H1 (cell line): ENCODE measurements at regions not wholly inside any gene's neighbourhood (a gene's known extent, or its start where the extent isn't known, plus 50 kb on each side); places are given as distances from the start of the nearest gene placed in this dataset.

Experiments used
- CTCF ChIA-PET: fragments of 300-600 bp; sonication (Branson Sonifier 250); formaldehyde crosslinking; loops from one replicate; lab custom pipeline; 2021; ENCODE audit not compliant: partially characterized antibody; lab: Charles Lee
- POLR2A ChIA-PET: fragments of 300-600 bp; sonication (Branson Sonifier 250); formaldehyde crosslinking; loops from one replicate; lab custom pipeline; 2021; ENCODE audit warnings: inconsistent platforms; ENCODE audit not compliant: partially characterized antibody; lab: Charles Lee
- DNase-seq, 2 experiments: peaks; one replicate each; pipeline versions ENCODE4 v3.0.0 to v3.0.0-alpha.2; 2010 to 2022; ENCODE audit warnings: low spot score in 2 of 2, low read depth in 1 of 2, mixed read lengths in 1 of 2
- FAIRE-seq: peaks from 2 replicates; lab custom pipeline; 2011; peaks lifted over from hg19 to GRCh38; lab: Jason Lieb, UNC
- H2AFZ ChIP-seq: 2 replicates; pipeline ENCODE4 v1.8.1; 2012; ENCODE audit warnings: low read length, inconsistent platforms
- H2AK5ac ChIP-seq: 2 replicates; pipeline ENCODE4 v1.6.1; 2013; ENCODE audit warnings: low read depth, low read length
- H2BK120ac ChIP-seq: replicated peaks from 2 replicates; pipeline ENCODE3; 2013; ENCODE audit warnings: low read depth, low read length, inconsistent platforms
- H2BK12ac ChIP-seq: 2 replicates; pipeline ENCODE4 v1.6.1; 2013; ENCODE audit warnings: low read depth, low read length
- H2BK15ac ChIP-seq: 2 replicates; pipeline ENCODE4 v1.6.1; 2013; ENCODE audit warnings: low read length
- H2BK20ac ChIP-seq: 2 replicates; pipeline ENCODE4 v1.6.1; 2013; ENCODE audit warnings: low read length
- H2BK5ac ChIP-seq: 2 replicates; pipeline ENCODE4 v1.6.1; 2013; ENCODE audit warnings: low read depth, low read length
- H3K14ac ChIP-seq: 2 replicates; pipeline ENCODE4 v1.6.1; 2013; ENCODE audit warnings: inconsistent platforms; ENCODE audit not compliant: insufficient read length
- H3K18ac ChIP-seq: 2 replicates; pipeline ENCODE4 v1.6.1; 2013; ENCODE audit warnings: low read length; ENCODE audit errors: extremely low read depth
- H3K23ac ChIP-seq: 2 replicates; pipeline ENCODE4 v1.6.1; 2013; ENCODE audit warnings: inconsistent platforms; ENCODE audit not compliant: insufficient read length
- H3K23me2 ChIP-seq: 2 replicates; pipeline ENCODE4 v1.6.1; 2013; ENCODE audit warnings: low read depth, low read length
- H3K27ac ChIP-seq: 2 replicates; pipeline ENCODE4 v1.6.1; 2011; ENCODE audit warnings: low read depth, low read length, inconsistent platforms
- H3K27me3 ChIP-seq, 4 experiments: replicated peaks in 1 of 4; 1 replicate in 1 of 4; 2 replicates in 3 of 4; pipeline versions ENCODE4 v1.6.1 to v1.8.1; 2011 to 2013; ENCODE audit warnings: low read length in 3 of 4, mild to moderate bottlenecking in 3 of 4, inconsistent platforms in 2 of 4, mixed read lengths in 2 of 4, moderate library complexity in 1 of 4; ENCODE audit not compliant: control insufficient read depth in 3 of 4, insufficient read depth in 3 of 4; ENCODE audit errors: extremely low read depth in 1 of 4
- H3K36me3 ChIP-seq, 4 experiments: 2 replicates each; pipeline versions ENCODE4 v1.6.1 to v1.8.1; 2011 to 2013; ENCODE audit warnings: mild to moderate bottlenecking in 4 of 4, low read length in 3 of 4, moderate library complexity in 2 of 4, control low read depth in 1 of 4, inconsistent platforms in 1 of 4; ENCODE audit not compliant: insufficient read depth in 4 of 4, control insufficient read depth in 2 of 4
- H3K4ac ChIP-seq: replicated peaks from 2 replicates; pipeline ENCODE3; 2013; ENCODE audit warnings: low read length, low read depth, mixed read lengths, inconsistent platforms; ENCODE audit not compliant: insufficient read length
- H3K4me1 ChIP-seq, 4 experiments: replicated peaks in 1 of 4; 1 replicate in 1 of 4; 2 replicates in 3 of 4; pipeline versions ENCODE4 v1.6.1 to v1.8.1; 2011 to 2013; ENCODE audit warnings: low read length in 3 of 4, inconsistent platforms in 2 of 4, mixed read lengths in 1 of 4; ENCODE audit not compliant: insufficient read depth in 4 of 4, control insufficient read depth in 3 of 4
- H3K4me2 ChIP-seq, 2 experiments: 2 replicates each; pipeline versions ENCODE4 v1.6.1 to v1.8.1; 2011 to 2013; ENCODE audit warnings: low read depth in 2 of 2, low read length in 2 of 2, control low read depth in 1 of 2, inconsistent platforms in 1 of 2, mild to moderate bottlenecking in 1 of 2; ENCODE audit not compliant: insufficient read depth in 1 of 2
- H3K4me3 ChIP-seq, 4 experiments: fragments of 200-600, 300-600 bp in 1 of 4; sonication (generic), shearing (Covaris generic), sonication (Bioruptor Twin) in 1 of 4; 2 replicates each; pipeline versions ENCODE4 v1.5.1 to v1.8.1; 2011 to 2016; ENCODE audit warnings: low read length in 4 of 4, low read depth in 3 of 4, control low read depth in 2 of 4, inconsistent platforms in 2 of 4, mild to moderate bottlenecking in 2 of 4, mixed read lengths in 1 of 4, moderate library complexity in 1 of 4; ENCODE audit not compliant: insufficient read depth in 2 of 4; ENCODE audit errors: extremely low read depth in 1 of 4
- H3K56ac ChIP-seq: replicated peaks from 2 replicates; pipeline ENCODE3; 2013; ENCODE audit warnings: low read depth, mild to moderate bottlenecking, mixed read lengths, low read length, inconsistent platforms; ENCODE audit not compliant: insufficient read length
- H3K79me1 ChIP-seq: 2 replicates; pipeline ENCODE4 v1.6.1; 2013; ENCODE audit warnings: low read depth, low read length, control low read depth
- H3K79me2 ChIP-seq, 2 experiments: 2 replicates each; pipeline versions ENCODE4 v1.6.1 to v1.8.1; 2012 to 2013; ENCODE audit warnings: low read length in 2 of 2, mild to moderate bottlenecking in 2 of 2, inconsistent platforms in 1 of 2; ENCODE audit not compliant: insufficient read depth in 2 of 2, control insufficient read depth in 1 of 2
- H3K9ac ChIP-seq, 4 experiments: replicated peaks in 1 of 4; 1 replicate in 1 of 4; 2 replicates in 3 of 4; pipeline versions ENCODE4 v1.6.1 to v1.8.1; 2011 to 2013; ENCODE audit warnings: low read depth in 3 of 4, low read length in 3 of 4, control low read depth in 2 of 4, mild to moderate bottlenecking in 2 of 4, moderate library complexity in 2 of 4, inconsistent platforms in 1 of 4; ENCODE audit errors: extremely low read depth in 1 of 4
- H3K9me3 ChIP-seq, 2 experiments: 2 replicates each; pipeline versions ENCODE4 v1.6.1 to v1.8.1; 2012 to 2013; ENCODE audit warnings: mild to moderate bottlenecking in 2 of 2, moderate library complexity in 2 of 2, control low read depth in 1 of 2, inconsistent platforms in 1 of 2, low read depth in 1 of 2, low read length in 1 of 2, mixed read lengths in 1 of 2; ENCODE audit not compliant: insufficient read depth in 2 of 2
- H4K20me1 ChIP-seq, 2 experiments: replicated peaks in 1 of 2; 2 replicates each; pipeline versions ENCODE3 to v1.8.1; 2011 to 2013; ENCODE audit warnings: inconsistent platforms in 2 of 2, low read length in 2 of 2, mild to moderate bottlenecking in 1 of 2; ENCODE audit not compliant: insufficient read depth in 2 of 2, control insufficient read depth in 1 of 2
- H4K5ac ChIP-seq: 2 replicates; pipeline ENCODE4 v1.6.1; 2013; ENCODE audit warnings: low read length, low read depth, mixed read lengths, inconsistent platforms; ENCODE audit not compliant: insufficient read length
- H4K8ac ChIP-seq: 2 replicates; pipeline ENCODE4 v1.8.0; 2013; ENCODE audit warnings: mild to moderate bottlenecking, moderate library complexity, low read length, inconsistent platforms; ENCODE audit not compliant: insufficient read depth; ENCODE audit errors: extremely low read depth
- H4K91ac ChIP-seq: replicated peaks from 2 replicates; pipeline ENCODE3; 2013; ENCODE audit warnings: low read length, mixed read lengths, inconsistent platforms; ENCODE audit not compliant: insufficient read length
- CHD1 ChIP-seq: IDR thresholded peaks from 2 replicates; pipeline ENCODE4 v1.6.1; 2012; ENCODE audit warnings: low read depth, low read length, improper control_type of control experiment
- RXRA ChIP-seq: IDR thresholded peaks from 2 replicates; pipeline ENCODE4 v1.6.1; 2011; ENCODE audit warnings: low read depth, mild to moderate bottlenecking, low read length, moderate library complexity; ENCODE audit not compliant: insufficient read depth
- SIX5 ChIP-seq: IDR thresholded peaks from 2 replicates; pipeline ENCODE4 v1.6.1; 2011; ENCODE audit warnings: mild to moderate bottlenecking, low read depth, low read length
- WGBS, 2 experiments: shearing (Covaris generic) in 1 of 2; methylation state at CpG; one replicate each; pipeline versions ENCODE4 v1.1.6 to v1.1.7; 2013 to 2015; ENCODE audit warnings: low lambda C conversion rate in 2 of 2, mixed read lengths in 2 of 2, inconsistent platforms in 1 of 2, low coverage in 1 of 2, missing lambda C conversion rate in 1 of 2; ENCODE audit not compliant: insufficient replicate concordance in 2 of 2, insufficient coverage in 1 of 2, insufficient read length in 1 of 2; ENCODE audit errors: extremely low coverage in 1 of 2, missing lambda C conversion rate in 1 of 2; 5-methylcytosine and 5-hydroxymethylcytosine counted together
- TF ChIP-seq, protein P1 (sequence below): IDR thresholded peaks from 2 replicates; pipeline ENCODE4 v1.6.1; 2012; ENCODE audit warnings: inconsistent platforms
- TF ChIP-seq, protein P2 (sequence below): IDR thresholded peaks from 2 replicates; pipeline ENCODE4 v1.6.1; 2011; ENCODE audit warnings: low read depth, mild to moderate bottlenecking, low read length; ENCODE audit not compliant: insufficient read depth

GRCh38 chr15:69838338-69838737 lies 259.4 kb downstream of the TLE3 start:
- H3K4ac ChIP-seq, result no peak overlapping the region
- H2BK120ac ChIP-seq, result no peak overlapping the region
- H2BK5ac ChIP-seq, result no peak overlapping the region
- WGBS, 2 experiments, result 90% methylated on average over 1 of the region's 1 CpG; no CpG with 5 or more reads in 1 of the 2 experiments
- peak overlapping the region; percentile 53; the same call in 1 of the 2 replicates for H4K8ac ChIP-seq
- DNase-seq (no peak), FAIRE-seq (no peak)
- H3K79me1 ChIP-seq, result no peaks in the 10 kb centered on the region
- no peaks in the 10 kb centered on the region for H3K79me2 ChIP-seq
- H2BK15ac ChIP-seq, result no peak overlapping the region
- no peak overlapping the region for H3K27ac ChIP-seq
- POLR2A ChIA-PET, result no interaction called here
- TF ChIP-seq, protein P1, sequence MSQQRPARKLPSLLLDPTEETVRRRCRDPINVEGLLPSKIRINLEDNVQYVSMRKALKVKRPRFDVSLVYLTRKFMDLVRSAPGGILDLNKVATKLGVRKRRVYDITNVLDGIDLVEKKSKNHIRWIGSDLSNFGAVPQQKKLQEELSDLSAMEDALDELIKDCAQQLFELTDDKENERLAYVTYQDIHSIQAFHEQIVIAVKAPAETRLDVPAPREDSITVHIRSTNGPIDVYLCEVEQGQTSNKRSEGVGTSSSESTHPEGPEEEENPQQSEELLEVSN, result no peak
- TF ChIP-seq RXRA, result no peak
- TF ChIP-seq SIX5, result no peak
- TF ChIP-seq, protein P2, sequence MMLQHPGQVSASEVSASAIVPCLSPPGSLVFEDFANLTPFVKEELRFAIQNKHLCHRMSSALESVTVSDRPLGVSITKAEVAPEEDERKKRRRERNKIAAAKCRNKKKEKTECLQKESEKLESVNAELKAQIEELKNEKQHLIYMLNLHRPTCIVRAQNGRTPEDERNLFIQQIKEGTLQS, result no peak
- no peak for TF ChIP-seq CHD1
- no peaks in the 10 kb centered on the region for H4K20me1 ChIP-seq
- no peaks in the 10 kb centered on the region for H3K9me3 ChIP-seq
- H4K91ac ChIP-seq, result no peak overlapping the region
- H3K14ac ChIP-seq, result no peak overlapping the region
- H3K18ac ChIP-seq, result no peak overlapping the region
- no peak overlapping the region for H2BK20ac ChIP-seq
- no peaks in the 10 kb centered on the region for H3K36me3 ChIP-seq
- H3K9ac ChIP-seq, result no peak overlapping the region
- no peak overlapping the region for H2BK12ac ChIP-seq
- no peaks in the 10 kb centered on the region for H3K27me3 ChIP-seq
- CTCF ChIA-PET, result interaction anchor here (1.4 kb wide), 1 partner anchor 44 kb away, joined by 4 read pairs; no protein-coding TSS in a partner anchor
- no peak overlapping the region for H2AFZ ChIP-seq
- H3K4me2 ChIP-seq, result no peak overlapping the region
- H3K23me2 ChIP-seq, result no peaks in the 10 kb centered on the region; the same call in 1 of the 2 replicates
- H3K4me1 ChIP-seq, result no peaks in the 10 kb centered on the region; a peak in 2 of 7 replicates
- no peak overlapping the region for H3K4me3 ChIP-seq
- H2AK5ac ChIP-seq, result no peak overlapping the region
- no peak overlapping the region for H3K23ac ChIP-seq
- no peak overlapping the region for H3K56ac ChIP-seq
- no peak overlapping the region for H4K5ac ChIP-seq
